ENCODE measurements at regions not wholly inside any gene's neighbourhood (a gene's known extent, or its start where the extent isn't known, plus 50 kb on each side); places are given as distances from the start of the nearest gene placed in this dataset.

DNA sequence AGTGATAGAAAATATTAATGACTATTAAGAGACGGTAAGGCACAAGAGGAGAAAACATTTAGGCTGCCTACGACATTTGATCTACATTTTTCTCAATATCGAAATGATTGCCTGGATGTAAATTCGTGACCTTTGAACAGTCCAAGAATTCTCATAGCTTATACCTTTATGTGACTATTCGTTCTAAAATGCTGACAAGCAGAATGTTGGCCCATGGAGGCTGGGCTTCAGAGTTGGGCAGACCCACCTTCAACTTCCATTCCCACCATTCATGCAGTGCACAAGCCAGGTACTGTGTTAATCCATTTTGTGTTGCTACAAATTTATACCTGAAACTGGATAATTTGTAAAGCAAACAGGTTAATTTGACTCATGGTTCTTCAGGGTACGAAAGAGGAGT, 441.4 kb upstream of the COBL start:
- TF ChIP-seq, protein P1, sequence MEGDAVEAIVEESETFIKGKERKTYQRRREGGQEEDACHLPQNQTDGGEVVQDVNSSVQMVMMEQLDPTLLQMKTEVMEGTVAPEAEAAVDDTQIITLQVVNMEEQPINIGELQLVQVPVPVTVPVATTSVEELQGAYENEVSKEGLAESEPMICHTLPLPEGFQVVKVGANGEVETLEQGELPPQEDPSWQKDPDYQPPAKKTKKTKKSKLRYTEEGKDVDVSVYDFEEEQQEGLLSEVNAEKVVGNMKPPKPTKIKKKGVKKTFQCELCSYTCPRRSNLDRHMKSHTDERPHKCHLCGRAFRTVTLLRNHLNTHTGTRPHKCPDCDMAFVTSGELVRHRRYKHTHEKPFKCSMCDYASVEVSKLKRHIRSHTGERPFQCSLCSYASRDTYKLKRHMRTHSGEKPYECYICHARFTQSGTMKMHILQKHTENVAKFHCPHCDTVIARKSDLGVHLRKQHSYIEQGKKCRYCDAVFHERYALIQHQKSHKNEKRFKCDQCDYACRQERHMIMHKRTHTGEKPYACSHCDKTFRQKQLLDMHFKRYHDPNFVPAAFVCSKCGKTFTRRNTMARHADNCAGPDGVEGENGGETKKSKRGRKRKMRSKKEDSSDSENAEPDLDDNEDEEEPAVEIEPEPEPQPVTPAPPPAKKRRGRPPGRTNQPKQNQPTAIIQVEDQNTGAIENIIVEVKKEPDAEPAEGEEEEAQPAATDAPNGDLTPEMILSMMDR (IDR thresholded peaks at IDR 0.05) = no peak
- TF ChIP-seq EP300 (IDR thresholded peaks at IDR 0.05) (no peak), POLR2A (IDR thresholded peaks at IDR 0.05) (no peak)
- intact Hi-C loops (cut with DNase I) = no loop called here
- no peaks in the 10 kb centered on the region for H3K9me3 ChIP-seq
- H3K27me3 ChIP-seq = no peaks in the 10 kb centered on the region
- H3K27ac ChIP-seq = no peak overlapping the region
- WGBS, 3 donors = 89 to 90% (median 89%) methylated on average over 6 of the region's 6 CpGs
- no peaks in the 10 kb centered on the region for H3K4me1 ChIP-seq (ENCODE audit: insufficient read depth)
- H3K4me3 ChIP-seq = no peak overlapping the region
- H3K36me3 ChIP-seq = no peaks in the 10 kb centered on the region
- DNase-seq = no peak

DNA sequence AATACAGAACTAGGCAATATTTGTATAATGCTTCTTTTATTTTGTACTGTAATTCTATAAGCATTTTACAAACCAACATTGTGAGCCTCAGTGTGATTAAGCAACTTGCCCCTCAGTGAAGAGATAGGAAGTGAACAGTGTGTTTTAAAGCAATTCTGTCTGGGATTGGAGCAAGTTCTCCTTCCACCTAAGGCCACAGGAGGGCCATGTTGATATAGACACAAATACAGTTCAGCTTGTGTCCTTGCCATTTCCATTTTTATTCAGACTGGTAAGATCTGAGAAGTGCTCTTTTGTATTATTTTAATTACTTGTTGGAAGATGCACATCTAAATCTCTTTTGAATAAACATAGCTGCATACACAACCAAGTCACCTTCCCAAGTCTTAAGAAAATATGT, 416.3 kb upstream of the COBL start:
- Histone ChIP-seq H3K9me3 (no peaks in the 10 kb centered on the region), H3K36me3 (no peaks in the 10 kb centered on the region), H3K4me1 (ENCODE audit: insufficient read depth) (no peaks in the 10 kb centered on the region), H3K27me3 (no peaks in the 10 kb centered on the region), H3K27ac (no peak overlapping the region), H3K4me3 (no peak overlapping the region)
- DNase-seq = no peak
- intact Hi-C loops (cut with DNase I) = no loop called here
- TF ChIP-seq, protein P1 (IDR thresholded peaks at IDR 0.05) = no peak
- no peak for TF ChIP-seq EP300 (IDR thresholded peaks at IDR 0.05)
- TF ChIP-seq POLR2A (IDR thresholded peaks at IDR 0.05) = no peak

DNA sequence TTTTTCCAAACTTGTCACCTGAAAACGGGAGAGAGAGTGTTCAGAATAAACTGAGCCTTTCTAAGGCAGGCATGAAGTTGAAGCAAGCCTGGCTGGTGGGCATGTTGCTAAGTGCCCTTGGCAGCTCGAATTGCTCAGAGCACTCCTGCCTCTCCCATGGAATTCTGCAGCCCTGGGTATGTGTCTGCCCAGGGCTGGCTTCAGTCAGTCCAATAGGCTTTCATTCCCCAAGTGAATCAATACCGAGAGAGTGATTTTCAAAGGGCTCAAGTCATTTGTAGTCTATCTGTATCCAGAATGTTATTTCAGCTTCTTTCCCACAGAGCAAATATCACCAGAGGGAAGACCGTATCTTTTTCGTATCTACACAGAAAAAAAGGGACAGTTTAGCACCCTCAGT, 415.5 kb upstream of the COBL start:
- 67 to 76% (median 71%) methylated on average over 5 of the region's 5 CpGs for WGBS, 3 donors
- H3K36me3 ChIP-seq = no peaks in the 10 kb centered on the region
- H3K9me3 ChIP-seq = no peaks in the 10 kb centered on the region
- H3K4me3 ChIP-seq = no peak overlapping the region
- DNase-seq = no peak
- H3K27ac ChIP-seq = no peak overlapping the region
- no peaks in the 10 kb centered on the region for H3K4me1 ChIP-seq (ENCODE audit: insufficient read depth)
- intact Hi-C loops (cut with DNase I) = no loop called here
- H3K27me3 ChIP-seq = no peaks in the 10 kb centered on the region
- TF ChIP-seq, protein P1 (IDR thresholded peaks at IDR 0.05) = no peak
- no peak for TF ChIP-seq EP300 (IDR thresholded peaks at IDR 0.05)
- no peak for TF ChIP-seq POLR2A (IDR thresholded peaks at IDR 0.05)

DNA sequence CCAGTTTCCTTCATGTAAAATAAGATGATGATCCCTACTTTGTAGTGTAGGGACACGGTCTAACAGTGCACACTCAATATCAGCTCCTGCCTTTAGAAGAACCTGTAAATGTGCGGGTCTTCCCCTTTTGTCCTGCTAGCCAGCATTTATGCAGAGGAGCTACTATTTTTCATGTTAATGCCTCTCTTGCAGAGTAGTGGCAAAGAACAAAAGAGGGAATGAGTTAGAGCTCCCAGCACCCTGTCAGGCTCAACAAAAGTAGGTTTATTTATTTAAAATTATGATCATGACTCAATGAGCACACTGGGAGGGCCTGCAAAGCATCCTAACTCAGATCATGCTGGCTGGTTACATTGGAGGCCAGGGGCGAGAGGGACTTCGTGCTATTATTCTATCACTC, 414.5 kb upstream of the COBL start:
- Histone ChIP-seq H3K27ac (no peak overlapping the region), H3K36me3 (no peaks in the 10 kb centered on the region), H3K4me3 (no peak overlapping the region), H3K4me1 (ENCODE audit: insufficient read depth) (no peaks in the 10 kb centered on the region), H3K9me3 (no peaks in the 10 kb centered on the region), H3K27me3 (no peaks in the 10 kb centered on the region)
- no peak for DNase-seq
- WGBS, 3 donors = 50 to 73% (median 66%) methylated on average over 4 of the region's 4 CpGs
- TF ChIP-seq, protein P1 (IDR thresholded peaks at IDR 0.05) = no peak
- TF ChIP-seq EP300 (IDR thresholded peaks at IDR 0.05) = no peak
- no peak for TF ChIP-seq POLR2A (IDR thresholded peaks at IDR 0.05)
- intact Hi-C loops (cut with DNase I) = no loop called here

DNA sequence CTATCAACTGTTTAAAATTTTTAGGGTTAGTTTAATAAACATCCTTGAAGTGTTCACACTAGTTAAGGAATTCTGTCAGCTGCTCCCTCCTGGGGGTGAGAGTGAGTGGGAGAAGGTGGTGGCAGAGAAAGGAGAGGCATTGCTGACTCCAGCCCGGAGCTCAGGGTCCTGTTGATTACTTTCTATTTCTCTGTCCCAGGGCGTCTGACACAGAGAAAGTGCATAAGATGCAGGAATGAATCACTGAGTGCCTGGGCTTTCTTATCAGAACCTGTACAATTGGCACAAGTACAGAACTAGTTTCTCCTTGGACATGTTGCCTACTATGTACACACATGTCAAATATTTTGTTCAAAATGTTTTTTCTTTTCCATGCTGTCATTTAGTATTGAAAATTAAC, 410.8 kb upstream of the COBL start:
- DNase-seq = no peak
- Histone ChIP-seq H3K27me3 (no peaks in the 10 kb centered on the region), H3K36me3 (no peaks in the 10 kb centered on the region), H3K4me1 (ENCODE audit: insufficient read depth) (no peaks in the 10 kb centered on the region), H3K4me3 (no peak overlapping the region), H3K9me3 (no peaks in the 10 kb centered on the region), H3K27ac (no peak overlapping the region)
- 9 to 24% (median 10%) methylated on average over 2 of the region's 2 CpGs for WGBS, 3 donors
- TF ChIP-seq POLR2A (IDR thresholded peaks at IDR 0.05) (no peak), EP300 (IDR thresholded peaks at IDR 0.05) (no peak)
- TF ChIP-seq, protein P1 (IDR thresholded peaks at IDR 0.05) = no peak
- intact Hi-C loops (cut with DNase I) = no loop called here
